22Rv1 (cell line): ENCODE measurements at regions not wholly inside any gene's neighbourhood (a gene's known extent, or its start where the extent isn't known, plus 50 kb on each side); places are given as distances from the start of the nearest gene placed in this dataset.
"Not testable (repeated sequence)": the region's sequence is repeated elsewhere in the genome, so short reads cannot be mapped to it uniquely, and the experiment has no call there.

Source experiments
- H3K27ac ChIP-seq: fragments of 450-650 bp; 2 replicates; pipeline ENCODE4 v1.5.1; 2017
- CTCF ChIP-seq: fragments of 450-650 bp; IDR thresholded peaks from 2 replicates; pipeline ENCODE4 v1.5.1; 2017; ENCODE audit warnings: mild to moderate bottlenecking
- ZFX ChIP-seq: fragments of 450-650 bp; IDR thresholded peaks from 2 replicates; pipeline ENCODE4 v1.6.1; 2017; ENCODE audit warnings: antibody characterized with exemption, borderline replicate concordance

GRCh38 chr6:9732056-9732455 is 682.8 kb downstream of the TFAP2A start:
- TF ChIP-seq CTCF (no peak), ZFX (no peak)
- no peak overlapping the region for H3K27ac ChIP-seq

GRCh38 chr6:9725776-9726175 is 689.1 kb downstream of the TFAP2A start:
- H3K27ac ChIP-seq: not testable (repeated sequence)

- no peak overlapping the region for H3K27ac ChIP-seq
- no peak for TF ChIP-seq CTCF
- TF ChIP-seq ZFX: no peak
These were observed 697.3 kb downstream of the TFAP2A start for GRCh38 chr6:9717568-9717967.

DNA sequence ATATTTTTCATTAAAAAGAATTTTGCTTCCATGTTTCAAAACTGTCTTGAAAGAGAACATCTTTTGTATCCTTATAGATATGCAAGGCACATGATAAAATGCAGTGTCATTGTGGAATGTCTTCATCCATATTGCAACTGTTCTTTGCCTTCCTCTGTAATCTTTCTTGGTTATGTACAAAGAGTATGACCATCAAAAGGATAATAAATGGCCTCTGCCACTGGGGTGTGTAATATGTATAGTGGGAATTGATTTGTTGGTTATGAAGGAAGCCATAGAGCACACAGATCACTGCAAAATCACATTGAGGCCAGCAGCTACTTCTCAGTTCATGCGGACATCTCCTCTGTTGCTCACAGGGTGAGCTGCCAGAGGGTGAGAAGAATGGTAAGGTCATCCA is 703.5 kb downstream of the TFAP2A start:
- no peak overlapping the region for H3K27ac ChIP-seq
- TF ChIP-seq CTCF (no peak), ZFX (no peak)

GRCh38 chr6:9710574-9710973 is 704.3 kb downstream of the TFAP2A start:
- H3K27ac ChIP-seq: no peak overlapping the region
- TF ChIP-seq ZFX: no peak
- no peak for TF ChIP-seq CTCF

DNA sequence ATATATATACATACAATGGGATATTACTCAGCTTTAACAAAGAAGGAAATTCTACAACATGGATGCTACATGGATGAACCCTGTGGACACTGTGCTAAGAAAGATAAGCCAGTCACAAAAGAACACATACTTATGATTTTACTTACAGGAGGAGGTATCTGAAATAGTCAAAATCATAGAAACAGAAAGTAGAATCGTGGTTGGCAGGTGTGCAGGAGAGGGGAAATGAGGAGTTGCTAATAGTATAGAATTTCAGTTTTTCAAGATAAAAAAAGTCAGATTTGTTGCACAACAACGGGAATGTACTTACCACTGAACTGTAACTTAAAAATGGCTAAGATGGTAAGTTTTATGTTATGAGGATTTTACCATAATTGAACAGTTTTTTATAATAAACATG is 706.3 kb downstream of the TFAP2A start:
- no peak overlapping the region for H3K27ac ChIP-seq
- TF ChIP-seq ZFX: no peak
- no peak for TF ChIP-seq CTCF

DNA sequence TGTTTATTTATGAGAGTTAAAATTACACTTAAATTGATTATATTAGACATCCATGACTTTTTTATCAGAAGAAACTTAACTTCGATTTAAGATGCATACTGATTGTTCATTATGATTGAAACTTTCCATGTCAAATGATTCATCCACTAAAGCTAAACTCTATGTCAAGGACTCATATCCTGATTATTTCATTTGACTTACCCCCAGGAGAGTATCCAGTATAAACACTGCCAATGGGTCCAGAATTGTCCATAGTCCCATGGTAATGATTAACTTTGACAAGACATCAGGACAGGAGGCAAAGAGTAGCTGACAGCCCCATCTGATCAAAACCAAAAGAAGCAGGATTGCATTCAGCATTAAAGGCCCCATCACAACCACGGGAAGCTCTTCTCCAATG is 709.9 kb downstream of the TFAP2A start:
- peak overlapping the region; percentile 78 for H3K27ac ChIP-seq
- TF ChIP-seq CTCF (no peak), ZFX (no peak)

GRCh38 chr6:9702914-9703313 is 712.0 kb downstream of the TFAP2A start:
- TF ChIP-seq ZFX (no peak), CTCF (no peak)
- H3K27ac ChIP-seq: no peak overlapping the region
